A549 (cell line): ENCODE measurements at regions not wholly inside any gene's neighbourhood (a gene's known extent, or its start where the extent isn't known, plus 50 kb on each side); places are given as distances from the start of the nearest gene placed in this dataset.
A peak's percentile ranks its signal among the peaks of the same experiment; 100 is the strongest.

Experiments
- ATAC-seq, 2 experiments: fragments of 200-7000 bp in 1 of 2; fragments of >200 bp in 1 of 2; cut with Nextera tagmentation in 1 of 2; cut with Tn5 transposase in 1 of 2; 3 replicates each; pipeline versions ENCODE4 v1.8.0 to v1.9.1; 2018 to 2020; ENCODE audit warnings: mild to moderate bottlenecking in 1 of 2, moderate library complexity in 1 of 2
- CTCF ChIA-PET: fragments of 300-600 bp; sonication (Branson Sonifier 250); formaldehyde crosslinking; extraction: SDS; loops from one replicate; lab custom pipeline; 2021; ENCODE audit warnings: antibody characterized with exemption, inconsistent platforms; lab: Yijun Ruan, JAX
- POLR2A ChIA-PET: fragments of 350-600 bp; formaldehyde crosslinking; extraction: SDS; loops from one replicate; lab custom pipeline; 2021; ENCODE audit warnings: antibody characterized with exemption, inconsistent platforms; lab: Yijun Ruan, JAX
- DNase-seq, 2 experiments: peaks; one replicate each; pipeline versions ENCODE4 v3.0.0 to v3.0.0-alpha.2; 2011 to 2016; ENCODE audit warnings: low read depth in 1 of 2, low spot score in 1 of 2
- FAIRE-seq: peaks from 2 replicates; lab custom pipeline; 2011; peaks lifted over from hg19 to GRCh38; lab: Jason Lieb, UNC
- H3K27ac ChIP-seq, 2 experiments: fragments of >200 bp; sonication (Bioruptor Twin); formaldehyde crosslinking; 3 replicates each; pipeline ENCODE4 v1.5.1; 2016 to 2017
- H3K4me1 ChIP-seq: fragments of >200 bp; sonication (Bioruptor Twin); formaldehyde crosslinking; 3 replicates; pipeline ENCODE4 v1.6.1; 2016
- H3K4me2 ChIP-seq: fragments of >200 bp; sonication (Bioruptor Twin); formaldehyde crosslinking; 3 replicates; pipeline ENCODE4 v1.6.1; 2016
- H3K4me3 ChIP-seq: fragments of >200 bp; sonication (Bioruptor Twin); formaldehyde crosslinking; 3 replicates; pipeline ENCODE4 v1.5.1; 2016
- H3K9me3 ChIP-seq: fragments of >200 bp; sonication (Bioruptor Twin); formaldehyde crosslinking; 3 replicates; pipeline ENCODE4 v1.6.1; 2016
- BHLHE40 ChIP-seq: IDR thresholded peaks from 2 replicates; pipeline ENCODE4 v1.6.1; 2012; ENCODE audit warnings: low read depth, low read length, inconsistent platforms
- CBX2 ChIP-seq: fragments of 200-600 bp; sonication (generic); IDR thresholded peaks from 2 replicates; pipeline ENCODE4 v1.6.1; 2016; ENCODE audit warnings: low read depth, mild to moderate bottlenecking, borderline replicate concordance
- CBX8 ChIP-seq: fragments of 200-600 bp; sonication (generic); IDR thresholded peaks from 2 replicates; pipeline ENCODE4 v1.6.1; 2016
- CEBPB ChIP-seq, 2 experiments: fragments of >200 bp in 1 of 2; sonication (Bioruptor Twin) in 1 of 2; formaldehyde crosslinking in 1 of 2; IDR thresholded peaks; 2 replicates each; pipeline ENCODE4 v1.6.1; 2012 to 2016
- CTCF ChIP-seq: fragments of >200 bp; sonication (Bioruptor Twin); formaldehyde crosslinking; IDR thresholded peaks from 3 replicates; pipeline ENCODE4 v1.5.1; 2016
- E2F6 ChIP-seq: IDR thresholded peaks from 2 replicates; pipeline ENCODE4 v1.6.1; 2012; ENCODE audit warnings: low read depth, borderline replicate concordance
- EHMT2 ChIP-seq: fragments of 200-600 bp; sonication (generic); IDR thresholded peaks from 2 replicates; pipeline ENCODE4 v1.6.1; 2016; ENCODE audit warnings: antibody characterized with exemption, low read depth, mild to moderate bottlenecking, moderate library complexity
- ELK1 ChIP-seq: fragments of 150-350 bp; IDR thresholded peaks from 2 replicates; pipeline ENCODE4 v1.6.1; 2014; ENCODE audit warnings: low read depth, mild to moderate bottlenecking, low read length
- ESRRA ChIP-seq: fragments of 150-350 bp; IDR thresholded peaks from 2 replicates; pipeline ENCODE4 v1.6.1; 2014; ENCODE audit warnings: mild to moderate bottlenecking, low read length, borderline replicate concordance
- FOSL2 ChIP-seq, 2 experiments: fragments of 450-650 bp in 1 of 2; fragments of >200 bp in 1 of 2; sonication (Bioruptor Twin) in 1 of 2; formaldehyde crosslinking; IDR thresholded peaks; 2 replicates each; pipeline versions ENCODE4 v1.5.0 to v1.6.1; 2016 to 2020; ENCODE audit warnings: mild to moderate bottlenecking in 1 of 2, moderate library complexity in 1 of 2
- FOXS1 ChIP-seq: fragments of 250-450 bp; sonication (Bioruptor Pico); IDR thresholded peaks from 2 replicates; pipeline ENCODE4 v1.5.0; 2020; ENCODE audit warnings: mild to moderate bottlenecking, moderate library complexity
- GATA3 ChIP-seq: IDR thresholded peaks from 2 replicates; pipeline ENCODE4 v1.6.1; 2012; ENCODE audit warnings: borderline replicate concordance
- HEYL ChIP-seq: fragments of 250-450 bp; sonication (Bioruptor Pico); IDR thresholded peaks from 2 replicates; pipeline ENCODE4 v1.8.0; 2021; ENCODE audit warnings: mild to moderate bottlenecking, moderate library complexity
- HOXB13 ChIP-seq: fragments of 250-450 bp; sonication (Bioruptor Pico); IDR thresholded peaks from 2 replicates; pipeline ENCODE4 v1.5.0; 2020; ENCODE audit warnings: low read depth, mild to moderate bottlenecking, moderate library complexity
- KDM1A ChIP-seq: fragments of 200-600 bp; sonication (generic); IDR thresholded peaks from 2 replicates; pipeline ENCODE4 v1.6.1; 2016; ENCODE audit warnings: low read depth, mild to moderate bottlenecking
- KDM5A ChIP-seq: fragments of 200-600 bp; sonication (generic); IDR thresholded peaks from 2 replicates; pipeline ENCODE4 v1.6.1; 2016; ENCODE audit warnings: antibody characterized with exemption, mild to moderate bottlenecking
- MAFK ChIP-seq: fragments of 450-650 bp; IDR thresholded peaks from 2 replicates; pipeline ENCODE4 v1.6.1; 2014; ENCODE audit not compliant: partially characterized antibody
- MAZ ChIP-seq: fragments of 150-350 bp; IDR thresholded peaks from 2 replicates; pipeline ENCODE4 v1.6.1; 2014; ENCODE audit warnings: antibody characterized with exemption, low read depth, low read length, borderline replicate concordance
- NPAS2 ChIP-seq: fragments of 250-450 bp; sonication (Bioruptor Pico); IDR thresholded peaks from 2 replicates; pipeline ENCODE4 v1.8.0; 2022; ENCODE audit warnings: mild to moderate bottlenecking, moderate library complexity, borderline replicate concordance
- POLR2AphosphoS2 ChIP-seq: conservative IDR thresholded peaks from 2 replicates; pipeline ENCODE4 v1.6.1; 2012; ENCODE audit warnings: low read length, improper control_type of control experiment, inconsistent platforms
- RAD21 ChIP-seq, 2 experiments: fragments of >200 bp in 1 of 2; sonication (Bioruptor Twin) in 1 of 2; formaldehyde crosslinking in 1 of 2; IDR thresholded peaks in 1 of 2; conservative IDR thresholded peaks in 1 of 2; 2 replicates in 1 of 2; 3 replicates in 1 of 2; pipeline ENCODE4 v1.6.1; 2012 to 2018; ENCODE audit warnings: inconsistent platforms in 1 of 2
- RARB ChIP-seq: fragments of 250-450 bp; sonication (Bioruptor Pico); IDR thresholded peaks from 2 replicates; pipeline ENCODE4 v1.8.0; 2021; ENCODE audit warnings: mild to moderate bottlenecking, moderate library complexity
- RNF2 ChIP-seq: fragments of 200-600 bp; sonication (generic); IDR thresholded peaks from 2 replicates; pipeline ENCODE4 v1.6.1; 2016; ENCODE audit warnings: low read depth, mild to moderate bottlenecking, antibody characterized with exemption, moderate library complexity, borderline replicate concordance
- TFCP2L1 ChIP-seq: fragments of 250-450 bp; sonication (Bioruptor Pico); IDR thresholded peaks from 2 replicates; pipeline ENCODE4 v1.5.0; 2021; ENCODE audit warnings: mild to moderate bottlenecking
- TP53 ChIP-seq: fragments of 250-450 bp; sonication (Bioruptor Pico); IDR thresholded peaks from 2 replicates; pipeline ENCODE4 v1.5.0; 2021; ENCODE audit warnings: mild to moderate bottlenecking, moderate library complexity
- ZC3H11A ChIP-seq: fragments of 450-650 bp; IDR thresholded peaks from 2 replicates; pipeline ENCODE4 v1.6.1; 2014; ENCODE audit warnings: antibody characterized with exemption, mild to moderate bottlenecking
- ZFP36 ChIP-seq: fragments of 450-650 bp; IDR thresholded peaks from 2 replicates; pipeline ENCODE4 v1.6.1; 2014; ENCODE audit warnings: borderline replicate concordance; ENCODE audit not compliant: partially characterized antibody
- ZNF302 ChIP-seq: fragments of 250-450 bp; sonication (Bioruptor Pico); IDR thresholded peaks from 2 replicates; pipeline ENCODE4 v1.9.0; 2021; ENCODE audit warnings: inconsistent platforms, mild to moderate bottlenecking, moderate library complexity
- WGBS: methylation state at CpG from one replicate; pipeline ENCODE4 v1.1.6; 2017; ENCODE audit errors: missing lambda C conversion rate; 5-methylcytosine and 5-hydroxymethylcytosine counted together
- TF ChIP-seq, protein P1 (sequence below): fragments of 450-650 bp; IDR thresholded peaks from 2 replicates; pipeline ENCODE4 v1.6.1; 2014; ENCODE audit warnings: antibody characterized with exemption
- TF ChIP-seq, protein P2 (sequence below): fragments of >200 bp; sonication (Bioruptor Twin); formaldehyde crosslinking; IDR thresholded peaks from 2 replicates; pipeline ENCODE4 v1.6.1; 2016

- no peak for DNase-seq
- H3K4me1 ChIP-seq: no peaks in the 10 kb centered on the region
- CTCF ChIA-PET: interaction anchor here (1.7 kb wide), 1 partner anchor 53 kb away, joined by 3 read pairs; no protein-coding TSS in a partner anchor
- no peak for FAIRE-seq
- ATAC-seq: no peak
- POLR2A ChIA-PET: no interaction called here
- no peak overlapping the region for H3K4me3 ChIP-seq
- no peak overlapping the region for H3K4me2 ChIP-seq
- H3K27ac ChIP-seq: no peak overlapping the region
- TF ChIP-seq, protein P1, sequence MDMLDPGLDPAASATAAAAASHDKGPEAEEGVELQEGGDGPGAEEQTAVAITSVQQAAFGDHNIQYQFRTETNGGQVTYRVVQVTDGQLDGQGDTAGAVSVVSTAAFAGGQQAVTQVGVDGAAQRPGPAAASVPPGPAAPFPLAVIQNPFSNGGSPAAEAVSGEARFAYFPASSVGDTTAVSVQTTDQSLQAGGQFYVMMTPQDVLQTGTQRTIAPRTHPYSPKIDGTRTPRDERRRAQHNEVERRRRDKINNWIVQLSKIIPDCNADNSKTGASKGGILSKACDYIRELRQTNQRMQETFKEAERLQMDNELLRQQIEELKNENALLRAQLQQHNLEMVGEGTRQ: no peak
- TF ChIP-seq TP53 (CRISPR knock-in tag): no peak
- no peak for TF ChIP-seq RARB (CRISPR knock-in tag)
- no peak for TF ChIP-seq E2F6
- TF ChIP-seq POLR2AphosphoS2: no peak
- TF ChIP-seq GATA3: no peak
- no peak for TF ChIP-seq TFCP2L1 (CRISPR knock-in tag)
- TF ChIP-seq MAFK: no peak
- no peak for TF ChIP-seq MAZ
- H3K9me3 ChIP-seq: no peaks in the 10 kb centered on the region
- 55% methylated on average over 2 of the region's 3 CpGs for WGBS
Measured at GRCh38 chr14:92223025-92223424, 99.9 kb upstream of the SLC24A4 start.

DNA sequence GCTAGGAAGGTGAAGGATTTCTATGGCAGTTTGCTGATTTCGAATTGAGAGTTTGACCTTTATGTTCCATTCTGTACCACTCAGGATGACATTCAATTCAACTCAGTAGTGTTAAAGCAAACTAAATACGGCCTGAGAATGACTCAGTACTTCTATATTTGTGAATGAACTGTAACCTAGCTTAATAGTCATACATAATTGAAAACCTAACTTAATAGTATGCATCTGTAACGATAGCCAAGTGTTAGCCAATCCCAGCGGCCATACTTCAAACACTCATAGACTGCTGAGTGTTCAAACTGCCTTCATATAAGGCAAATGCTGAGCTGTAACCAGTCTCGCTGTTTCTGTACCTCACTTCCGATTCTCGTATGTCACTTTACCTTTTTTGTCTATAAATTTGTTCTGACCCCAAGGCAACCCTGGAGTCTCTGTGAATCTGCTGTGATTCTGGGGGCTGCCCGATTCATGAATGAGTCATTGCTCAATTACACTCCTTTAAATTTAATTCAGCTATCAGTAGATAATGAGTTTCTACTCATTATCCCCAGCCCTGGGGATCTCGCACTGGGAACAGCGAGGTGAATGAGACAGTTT is 98.5 kb upstream of the SLC24A4 start:
- POLR2A ChIA-PET: no interaction called here
- no peaks in the 10 kb centered on the region for H3K9me3 ChIP-seq
- DNase-seq (peak in 1 of 2 experiments; percentile 29), ATAC-seq (peak; percentile 47 to 71; a peak in 5 of 6 replicates), FAIRE-seq (peak; percentile 23)
- no peak overlapping the region for H3K4me3 ChIP-seq
- CTCF ChIA-PET: interaction anchor here (0.8 to 1.0 kb wide), 2 partner anchors 10 to 17 kb away, joined by 3 read pairs; no protein-coding TSS in a partner anchor
- H3K4me2 ChIP-seq: peak overlapping the region; percentile 33
- no peak overlapping the region for H3K27ac ChIP-seq
- WGBS: 32% methylated on average over 10 of the region's 10 CpGs
- TF ChIP-seq KDM1A (no peak), ESRRA (no peak), CBX8 (no peak), ELK1 (no peak), CEBPB (IDR thresholded peaks at IDR 0.05) (0 out of 4 replicates have a peak, but pooled peaks of 1 of the 2 experiments have one; percentile 5), MAFK (peak; percentile 16), HOXB13 (CRISPR knock-in tag) (no peak), KDM5A (no peak), NPAS2 (CRISPR knock-in tag) (no peak), TP53 (CRISPR knock-in tag) (no peak), FOXS1 (CRISPR knock-in tag) (no peak), RARB (CRISPR knock-in tag) (no peak), RNF2 (no peak), ZNF302 (CRISPR knock-in tag) (no peak), FOSL2 (IDR thresholded peaks at IDR 0.05) (no peak), FOSL2 (CRISPR knock-in tag; IDR thresholded peaks at IDR 0.05) (peak; percentile 2; the same call in 1 of the 2 replicates), CTCF (no peak), E2F6 (no peak), ZC3H11A (no peak), BHLHE40 (no peak), CBX2 (no peak), TFCP2L1 (CRISPR knock-in tag) (no peak), ZFP36 (no peak), EHMT2 (no peak), RAD21 (conservative IDR thresholded peaks at IDR 0.05 in 1 of 2, IDR thresholded peaks at IDR 0.05 in 1 of 2) (no peak), HEYL (CRISPR knock-in tag) (no peak)
- TF ChIP-seq, protein P2, sequence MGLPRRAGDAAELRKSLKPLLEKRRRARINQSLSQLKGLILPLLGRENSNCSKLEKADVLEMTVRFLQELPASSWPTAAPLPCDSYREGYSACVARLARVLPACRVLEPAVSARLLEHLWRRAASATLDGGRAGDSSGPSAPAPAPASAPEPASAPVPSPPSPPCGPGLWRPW: no peak
- no peaks in the 10 kb centered on the region for H3K4me1 ChIP-seq
